T-helper 2 cell treated with Interferon-gamma antibody and Interleukin-4, amounts not matched to agents 5 μg/mL and 100 μg/mL, for 36 hours (primary cell): ENCODE measurements at regions not wholly inside any gene's neighbourhood (a gene's known extent, or its start where the extent isn't known, plus 50 kb on each side); places are given as distances from the start of the nearest gene placed in this dataset.
A peak's percentile ranks its signal among the peaks of the same experiment; 100 is the strongest.

ENCODE experiments used
- DNase-seq: peaks from one replicate; pipeline ENCODE4 v3.0.0; 2021; ENCODE audit warnings: low spot score
- H3K27ac Mint-ChIP-seq: one replicate; pipeline ENCODE4 v1.8.0; 2021; ENCODE audit warnings: mild to moderate bottlenecking, mixed read lengths
- H3K27me3 Mint-ChIP-seq: one replicate; pipeline ENCODE4 v1.8.0; 2021; ENCODE audit warnings: low read depth, mixed read lengths
- H3K36me3 Mint-ChIP-seq: one replicate; pipeline ENCODE4 v1.8.0; 2021; ENCODE audit warnings: low read depth, mixed read lengths
- H3K4me1 Mint-ChIP-seq: one replicate; pipeline ENCODE4 v1.8.0; 2021; ENCODE audit warnings: low read depth, mixed read lengths
- H3K4me3 Mint-ChIP-seq: one replicate; pipeline ENCODE4 v1.8.0; 2022; ENCODE audit warnings: mild to moderate bottlenecking, moderate library complexity, mixed read lengths
- H3K9me3 Mint-ChIP-seq: one replicate; pipeline ENCODE4 v1.8.0; 2021; ENCODE audit warnings: mixed read lengths

DNA sequence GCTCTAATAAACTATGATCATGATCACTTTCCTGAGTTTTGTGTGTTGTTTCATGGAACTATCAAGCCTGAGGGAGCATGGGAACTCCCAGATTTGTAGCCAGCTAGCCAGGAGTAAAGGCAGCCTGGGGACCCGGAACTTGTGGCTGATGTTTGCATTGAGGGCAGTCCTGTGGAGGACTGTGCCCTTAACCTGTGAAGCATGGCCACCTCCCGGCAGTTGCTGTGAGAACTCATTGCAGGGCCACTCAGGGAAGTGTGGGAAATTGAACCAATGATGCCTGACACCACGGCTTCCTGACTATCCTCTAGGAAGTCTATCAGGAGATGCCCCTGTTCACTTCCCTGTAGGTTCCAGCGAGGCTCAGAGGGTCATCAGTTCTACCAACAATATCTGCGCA, 250.6 kb downstream of the DAD1 start:
- DNase-seq, result no peak
- Mint-ChIP-seq H3K4me3 (no peak overlapping the region), H3K9me3 (no peaks in the 10 kb centered on the region), H3K27me3 (no peaks in the 10 kb centered on the region), H3K36me3 (no peaks in the 10 kb centered on the region), H3K4me1 (no peaks in the 10 kb centered on the region), H3K27ac (no peak overlapping the region)

DNA sequence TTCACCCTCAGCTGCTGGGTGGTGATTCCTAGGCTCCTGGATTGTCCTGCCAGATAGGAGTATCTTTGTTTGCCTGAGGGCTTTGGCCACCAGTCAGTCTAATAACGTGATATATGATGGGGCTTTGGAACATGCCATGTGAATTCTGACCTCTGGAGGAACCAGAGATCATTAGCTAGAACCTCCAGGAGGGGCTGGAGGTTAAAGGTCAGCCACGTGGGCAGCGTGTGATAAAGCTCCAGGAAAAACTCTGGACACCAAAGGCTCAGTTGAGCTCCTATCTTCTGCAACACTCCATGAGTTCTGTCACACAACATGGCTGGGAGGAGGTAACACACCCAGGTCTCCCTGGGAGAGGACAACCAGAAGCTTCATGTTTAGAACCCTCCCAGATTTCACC, 251.1 kb downstream of the DAD1 start:
- H3K4me1 Mint-ChIP-seq, result no peaks in the 10 kb centered on the region
- H3K4me3 Mint-ChIP-seq, result no peak overlapping the region
- no peaks in the 10 kb centered on the region for H3K9me3 Mint-ChIP-seq
- no peaks in the 10 kb centered on the region for H3K27me3 Mint-ChIP-seq
- no peaks in the 10 kb centered on the region for H3K36me3 Mint-ChIP-seq
- no peak for DNase-seq
- no peak overlapping the region for H3K27ac Mint-ChIP-seq

DNA sequence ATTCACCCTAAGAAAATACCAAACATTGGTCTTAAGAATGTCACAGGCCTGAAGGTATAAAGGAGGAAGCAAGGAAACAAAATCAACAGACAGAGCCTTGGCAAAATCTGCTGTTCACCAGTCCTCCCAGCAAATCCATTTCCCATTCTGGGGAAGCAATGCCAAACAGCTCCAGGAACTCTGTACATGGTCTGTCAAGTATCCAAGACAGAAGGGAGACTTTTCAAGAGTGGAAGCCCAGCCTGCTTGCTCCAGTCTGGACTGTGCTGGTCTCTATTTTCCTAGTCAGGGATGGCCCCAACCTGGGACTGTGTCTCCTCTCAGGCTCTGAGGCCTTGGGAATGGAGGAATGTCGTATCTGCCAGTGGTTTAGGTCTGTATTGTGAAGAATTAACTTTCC, 251.5 kb downstream of the DAD1 start:
- H3K27ac Mint-ChIP-seq, result no peak overlapping the region
- no peak for DNase-seq
- H3K4me3 Mint-ChIP-seq, result no peak overlapping the region
- no peaks in the 10 kb centered on the region for H3K9me3 Mint-ChIP-seq
- no peaks in the 10 kb centered on the region for H3K36me3 Mint-ChIP-seq
- no peaks in the 10 kb centered on the region for H3K27me3 Mint-ChIP-seq
- H3K4me1 Mint-ChIP-seq, result no peaks in the 10 kb centered on the region

DNA sequence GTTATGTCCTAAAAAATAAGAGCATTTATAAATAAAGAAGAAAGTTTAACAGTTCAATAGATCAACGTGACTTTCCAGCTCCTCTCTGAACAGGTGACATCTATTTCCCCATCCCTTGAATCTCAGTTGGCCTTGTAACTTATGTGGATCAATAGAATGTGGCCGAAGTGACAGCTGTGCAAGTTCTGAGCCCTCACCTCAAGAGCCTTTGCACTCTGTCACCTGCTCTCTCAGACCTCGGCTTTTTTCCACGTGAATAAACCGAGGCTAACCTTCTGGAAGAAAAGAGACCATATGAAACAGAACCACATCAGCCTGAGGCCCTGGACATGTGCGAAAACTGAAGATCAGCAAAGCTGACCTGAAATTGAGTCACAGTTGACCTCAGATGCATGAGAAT, 253.0 kb downstream of the DAD1 start:
- no peaks in the 10 kb centered on the region for H3K36me3 Mint-ChIP-seq
- H3K4me3 Mint-ChIP-seq, result no peak overlapping the region
- H3K27me3 Mint-ChIP-seq, result no peaks in the 10 kb centered on the region
- no peak overlapping the region for H3K27ac Mint-ChIP-seq
- no peaks in the 10 kb centered on the region for H3K4me1 Mint-ChIP-seq
- H3K9me3 Mint-ChIP-seq, result no peaks in the 10 kb centered on the region
- no peak for DNase-seq

DNA sequence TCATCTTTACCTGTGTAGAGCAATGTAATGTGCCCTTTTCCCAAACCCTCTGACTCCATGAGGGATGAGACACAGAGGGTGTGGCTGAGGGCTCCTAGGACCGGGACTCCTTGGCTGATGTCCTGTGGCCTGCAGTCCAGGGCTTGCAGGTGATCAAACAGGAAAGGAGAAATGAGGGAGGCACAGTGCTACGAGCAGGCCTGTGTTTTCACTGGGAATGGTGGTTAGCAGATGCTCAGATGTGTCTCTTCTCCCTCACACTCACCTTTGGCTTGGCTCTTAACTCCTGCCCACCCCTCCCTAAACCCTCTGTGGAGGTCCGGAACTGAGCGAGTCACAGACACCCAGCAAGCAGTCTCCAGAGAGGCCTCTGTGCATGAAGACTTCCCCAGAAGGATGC, 254.4 kb downstream of the DAD1 start:
- H3K27me3 Mint-ChIP-seq, result no peaks in the 10 kb centered on the region
- no peak overlapping the region for H3K4me3 Mint-ChIP-seq
- no peaks in the 10 kb centered on the region for H3K36me3 Mint-ChIP-seq
- no peaks in the 10 kb centered on the region for H3K9me3 Mint-ChIP-seq
- H3K27ac Mint-ChIP-seq, result no peak overlapping the region
- H3K4me1 Mint-ChIP-seq, result no peaks in the 10 kb centered on the region
- no peak for DNase-seq

DNA sequence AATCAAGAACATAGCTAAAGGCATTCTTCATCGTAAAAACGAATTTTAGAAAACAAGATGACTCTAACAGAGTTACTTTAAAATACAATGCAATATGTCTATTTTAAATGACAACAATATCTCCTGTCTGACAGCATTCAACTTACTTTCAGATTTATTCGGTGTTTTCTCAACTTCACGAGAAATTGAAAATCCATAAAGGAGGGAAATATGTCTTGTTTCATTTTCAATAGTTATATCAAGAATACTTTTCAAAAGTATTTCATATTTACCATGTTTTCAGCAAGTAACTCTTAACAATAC, 254.8 kb downstream of the DAD1 start:
- no peaks in the 10 kb centered on the region for H3K27me3 Mint-ChIP-seq
- DNase-seq, result no peak
- no peak overlapping the region for H3K4me3 Mint-ChIP-seq
- no peaks in the 10 kb centered on the region for H3K9me3 Mint-ChIP-seq
- H3K36me3 Mint-ChIP-seq, result no peaks in the 10 kb centered on the region
- H3K27ac Mint-ChIP-seq, result no peak overlapping the region
- no peaks in the 10 kb centered on the region for H3K4me1 Mint-ChIP-seq

DNA sequence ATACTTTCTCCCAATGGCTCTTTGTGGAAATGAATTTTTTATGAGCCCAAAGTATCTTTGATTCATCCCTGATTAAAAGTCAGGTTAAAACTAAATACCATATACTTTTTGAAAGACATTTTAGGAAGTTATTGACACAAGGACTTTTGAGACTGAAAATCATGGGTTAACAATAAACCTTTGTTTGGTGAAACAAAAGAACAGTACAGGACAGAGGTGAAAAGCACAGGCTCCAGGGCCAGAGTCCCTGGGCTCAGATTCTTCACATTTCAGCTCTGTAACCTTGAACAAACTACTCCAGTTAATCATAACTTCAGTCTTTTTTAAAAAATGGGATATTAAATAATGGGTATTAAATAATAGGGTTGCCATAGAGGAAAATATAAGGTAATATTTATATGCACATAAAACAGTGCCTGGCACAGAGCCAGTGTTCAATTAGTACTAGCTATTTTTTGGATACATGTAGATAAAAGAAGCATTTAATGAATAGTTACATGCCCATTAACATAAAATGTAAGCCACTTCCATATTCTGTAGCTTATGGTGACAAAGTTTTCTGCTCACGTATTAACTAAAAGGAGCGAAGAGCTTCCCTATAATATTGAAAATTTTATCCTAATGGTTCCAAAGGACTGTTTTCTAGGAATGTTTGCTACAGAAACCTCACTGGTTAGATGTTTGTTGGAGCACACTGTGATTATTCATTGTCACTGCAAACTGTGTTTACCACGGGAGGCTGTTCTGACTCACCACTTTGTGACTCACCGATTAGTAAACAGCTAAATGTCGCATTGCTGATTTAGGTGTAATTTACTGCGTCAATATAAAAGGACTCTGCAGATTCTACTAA, 255.4 kb downstream of the DAD1 start:
- no peaks in the 10 kb centered on the region for H3K4me1 Mint-ChIP-seq
- H3K36me3 Mint-ChIP-seq, result no peaks in the 10 kb centered on the region
- H3K9me3 Mint-ChIP-seq, result no peaks in the 10 kb centered on the region
- H3K27me3 Mint-ChIP-seq, result no peaks in the 10 kb centered on the region
- DNase-seq, result no peak
- H3K4me3 Mint-ChIP-seq, result no peak overlapping the region
- no peak overlapping the region for H3K27ac Mint-ChIP-seq

DNA sequence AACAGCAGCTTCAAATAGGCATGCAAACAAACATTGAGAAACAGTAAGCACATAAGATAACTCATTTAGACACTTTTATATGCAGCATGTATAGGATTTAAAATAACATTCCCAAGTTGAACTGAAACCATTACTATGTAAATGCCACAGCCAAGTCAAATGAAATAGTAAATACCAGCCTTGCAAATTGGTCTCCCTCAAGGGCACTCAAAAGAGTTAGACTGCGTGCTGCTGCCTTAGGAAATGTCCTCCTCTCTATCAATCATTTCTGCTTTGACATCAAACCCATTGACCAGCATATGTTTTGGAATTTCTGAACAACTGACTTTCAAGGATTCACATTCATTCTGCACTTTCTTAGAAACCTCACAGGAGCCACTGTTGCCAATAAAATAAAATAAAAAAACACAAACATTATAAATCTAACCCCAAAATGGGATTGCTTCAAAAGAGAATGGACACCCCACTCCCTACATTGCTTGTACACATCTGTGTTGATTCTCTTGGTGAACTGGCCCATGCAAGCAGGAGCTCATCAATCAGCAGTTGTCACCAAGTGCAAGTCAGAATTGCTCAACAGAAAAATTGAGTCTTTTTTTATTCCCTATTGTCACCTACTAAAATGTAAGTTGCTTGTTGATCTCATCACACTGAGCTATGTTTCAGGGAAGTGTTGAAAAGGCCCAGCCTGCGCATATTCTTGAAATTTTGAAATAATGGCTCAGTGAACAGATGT, 256.2 kb downstream of the DAD1 start:
- no peak overlapping the region for H3K4me3 Mint-ChIP-seq
- no peaks in the 10 kb centered on the region for H3K9me3 Mint-ChIP-seq
- no peaks in the 10 kb centered on the region for H3K4me1 Mint-ChIP-seq
- H3K36me3 Mint-ChIP-seq, result no peaks in the 10 kb centered on the region
- no peaks in the 10 kb centered on the region for H3K27me3 Mint-ChIP-seq
- no peak overlapping the region for H3K27ac Mint-ChIP-seq
- DNase-seq, result no peak

DNA sequence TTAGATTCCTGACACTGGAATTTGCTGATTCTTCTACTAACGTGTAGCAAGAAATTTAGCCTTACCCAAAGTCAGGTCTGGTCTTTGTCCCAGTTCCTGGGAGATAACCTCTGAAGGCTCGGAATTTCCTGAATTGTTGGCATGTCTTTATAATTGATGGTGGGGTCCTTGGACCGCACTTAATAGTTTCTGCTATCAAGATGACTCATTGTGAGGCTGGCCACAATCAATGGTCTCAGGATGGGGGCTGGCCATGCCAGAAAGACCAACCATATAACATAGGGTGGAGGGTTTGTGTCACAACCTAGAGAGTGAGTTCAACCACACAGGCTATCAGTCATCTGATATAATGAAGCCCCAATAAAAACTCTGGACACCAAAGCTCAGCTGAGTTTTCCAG, 259.7 kb downstream of the DAD1 start:
- no peaks in the 10 kb centered on the region for H3K4me1 Mint-ChIP-seq
- H3K27ac Mint-ChIP-seq, result no peak overlapping the region
- no peak overlapping the region for H3K4me3 Mint-ChIP-seq
- no peaks in the 10 kb centered on the region for H3K36me3 Mint-ChIP-seq
- no peaks in the 10 kb centered on the region for H3K9me3 Mint-ChIP-seq
- no peak for DNase-seq
- no peaks in the 10 kb centered on the region for H3K27me3 Mint-ChIP-seq

DNA sequence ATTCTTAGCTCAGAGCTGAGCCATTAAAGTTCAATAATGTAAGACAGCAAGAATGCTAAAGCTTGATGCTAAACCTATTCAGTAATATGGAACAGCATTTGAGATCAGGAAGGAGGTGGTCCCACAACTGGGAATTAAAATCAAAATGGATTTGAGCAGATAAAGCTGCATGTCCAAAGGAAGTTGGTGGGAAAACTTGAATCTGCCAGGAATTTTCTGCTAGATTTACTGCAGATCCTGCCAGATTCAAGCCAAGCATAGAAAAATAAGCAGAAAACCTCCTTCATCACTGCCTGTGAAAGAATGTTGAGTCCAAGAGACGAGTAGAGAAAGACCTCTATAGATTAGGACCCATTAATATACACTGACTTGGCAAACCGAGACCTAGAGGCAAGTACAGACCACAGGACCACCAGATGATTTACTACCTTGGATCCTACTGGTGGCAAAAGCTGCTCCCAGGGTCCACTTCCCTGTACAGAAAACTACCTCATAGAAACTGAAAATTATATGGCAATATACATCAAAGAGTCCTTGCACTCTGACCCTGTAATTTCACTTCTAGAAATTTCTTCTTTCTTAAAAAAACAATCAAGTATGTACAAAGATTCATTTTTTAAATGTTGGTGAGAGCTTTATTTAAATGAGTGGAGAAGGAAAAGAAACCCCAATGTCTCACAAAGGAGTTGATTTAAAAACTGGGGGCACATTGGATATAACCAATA, 263.2 kb downstream of the DAD1 start:
- no peak for DNase-seq
- Mint-ChIP-seq H3K4me1 (no peaks in the 10 kb centered on the region), H3K27ac (no peak overlapping the region), H3K27me3 (no peaks in the 10 kb centered on the region), H3K36me3 (no peaks in the 10 kb centered on the region), H3K9me3 (no peaks in the 10 kb centered on the region), H3K4me3 (no peak overlapping the region)

DNA sequence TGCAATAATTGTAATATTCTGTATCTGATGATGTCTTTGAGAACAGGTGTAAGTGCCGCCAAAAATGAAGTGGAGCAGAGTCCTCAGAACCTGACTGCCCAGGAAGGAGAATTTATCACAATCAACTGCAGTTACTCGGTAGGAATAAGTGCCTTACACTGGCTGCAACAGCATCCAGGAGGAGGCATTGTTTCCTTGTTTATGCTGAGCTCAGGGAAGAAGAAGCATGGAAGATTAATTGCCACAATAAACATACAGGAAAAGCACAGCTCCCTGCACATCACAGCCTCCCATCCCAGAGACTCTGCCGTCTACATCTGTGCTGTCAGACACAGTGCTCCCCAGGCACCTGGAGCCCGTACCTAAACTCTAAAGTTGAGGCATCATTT, 268.7 kb downstream of the DAD1 start:
- peak overlapping the region; percentile 78 for H3K4me3 Mint-ChIP-seq
- H3K4me1 Mint-ChIP-seq, result no peaks in the 10 kb centered on the region
- H3K27ac Mint-ChIP-seq, result peak overlapping the region; percentile 79
- H3K9me3 Mint-ChIP-seq, result no peaks in the 10 kb centered on the region
- no peaks in the 10 kb centered on the region for H3K36me3 Mint-ChIP-seq
- no peaks in the 10 kb centered on the region for H3K27me3 Mint-ChIP-seq
- no peak for DNase-seq

DNA sequence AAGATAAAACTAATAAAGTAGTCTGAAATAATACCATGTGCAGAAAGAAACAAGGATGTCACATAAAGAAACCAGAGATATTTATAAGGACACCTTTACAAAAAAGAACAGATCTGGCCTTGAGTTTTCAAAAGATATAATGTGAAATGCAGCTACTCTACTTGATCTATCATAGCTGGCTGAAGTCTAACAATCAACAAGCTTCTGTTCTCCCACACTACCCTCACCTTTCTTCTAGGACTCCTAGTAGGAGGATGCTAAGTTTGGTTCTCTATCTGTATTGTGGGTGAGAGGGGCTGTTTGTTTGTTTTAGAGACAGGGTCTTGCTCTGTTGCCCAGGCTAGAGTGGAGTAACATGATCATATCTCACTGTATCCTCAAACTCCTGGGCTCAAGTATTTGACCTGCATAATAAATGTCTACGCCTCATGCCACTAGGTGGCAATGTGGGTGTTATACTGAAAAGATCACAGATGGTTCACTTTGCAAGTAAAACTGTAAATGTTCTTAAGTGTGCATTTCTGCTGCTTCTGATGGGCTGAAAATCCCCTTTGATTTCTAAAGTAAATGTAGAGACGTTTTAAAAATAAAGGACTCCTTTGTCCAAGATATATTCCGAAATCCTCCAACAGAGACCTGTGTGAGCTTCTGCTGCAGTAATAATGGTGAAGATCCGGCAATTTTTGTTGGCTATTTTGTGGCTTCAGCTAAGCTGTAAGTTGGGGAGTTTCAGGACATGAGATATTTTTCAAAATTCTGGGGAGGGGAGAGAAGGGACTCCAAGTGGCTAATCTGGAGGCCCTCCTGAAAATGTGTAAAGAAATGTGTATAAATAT, 269.3 kb downstream of the DAD1 start:
- Mint-ChIP-seq H3K4me3 (peak overlapping the region; percentile 78), H3K4me1 (no peaks in the 10 kb centered on the region), H3K36me3 (no peaks in the 10 kb centered on the region), H3K27ac (peak overlapping the region; percentile 79), H3K9me3 (no peaks in the 10 kb centered on the region), H3K27me3 (no peaks in the 10 kb centered on the region)
- DNase-seq, result no peak

DNA sequence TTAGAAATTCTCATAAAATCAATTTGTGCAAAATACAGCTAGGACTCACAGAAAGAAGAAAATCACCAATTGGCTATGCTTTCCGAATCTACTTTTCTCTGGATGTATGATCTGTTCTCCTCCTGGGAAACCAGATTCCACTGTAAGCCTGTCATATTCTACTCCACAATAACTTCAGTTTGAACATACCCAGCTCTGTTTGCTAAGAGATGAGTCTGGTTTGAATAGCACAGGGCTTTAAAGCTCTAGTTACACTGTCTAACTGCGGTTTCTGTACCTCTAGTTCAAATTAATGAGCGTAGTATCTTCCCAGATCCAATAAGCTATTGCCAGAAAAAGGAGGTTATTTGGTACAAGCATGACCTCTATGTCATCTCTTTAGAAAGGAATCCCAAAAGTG, 270.1 kb downstream of the DAD1 start:
- no peaks in the 10 kb centered on the region for H3K27me3 Mint-ChIP-seq
- H3K36me3 Mint-ChIP-seq, result no peaks in the 10 kb centered on the region
- no peak for DNase-seq
- no peaks in the 10 kb centered on the region for H3K4me1 Mint-ChIP-seq
- H3K4me3 Mint-ChIP-seq, result peak overlapping the region; percentile 78
- H3K27ac Mint-ChIP-seq, result peak overlapping the region; percentile 79
- H3K9me3 Mint-ChIP-seq, result no peaks in the 10 kb centered on the region

DNA sequence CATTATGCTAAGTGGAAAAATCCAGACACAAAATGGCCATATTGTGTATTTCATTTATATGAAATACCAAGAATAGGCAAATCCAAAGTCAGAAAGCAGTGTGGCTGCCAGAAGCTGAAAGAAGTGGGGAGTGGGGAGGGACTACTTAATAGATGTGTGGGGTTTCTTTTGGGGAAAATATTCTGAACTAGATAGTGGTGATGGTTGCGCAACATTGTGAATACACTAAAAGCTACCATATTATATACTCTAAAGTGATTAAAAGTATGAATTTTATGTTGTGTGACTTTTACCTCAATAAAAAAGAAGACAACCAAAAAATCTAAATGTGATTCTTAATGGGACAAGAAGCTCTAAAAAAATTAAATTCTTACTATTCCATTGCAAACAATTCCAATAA, 272.6 kb downstream of the DAD1 start:
- H3K36me3 Mint-ChIP-seq, result no peaks in the 10 kb centered on the region
- H3K27me3 Mint-ChIP-seq, result no peaks in the 10 kb centered on the region
- no peak overlapping the region for H3K4me3 Mint-ChIP-seq
- H3K27ac Mint-ChIP-seq, result no peak overlapping the region
- H3K4me1 Mint-ChIP-seq, result no peaks in the 10 kb centered on the region
- H3K9me3 Mint-ChIP-seq, result no peaks in the 10 kb centered on the region
- no peak for DNase-seq
